ENCODE measurements at regions not wholly inside any gene's neighbourhood (a gene's known extent, or its start where the extent isn't known, plus 50 kb on each side); places are given as distances from the start of the nearest gene placed in this dataset.

GRCh38 chr12:13701502-13701901 is 279.9 kb downstream of the GRIN2B start:
- TF ChIP-seq FOXP2 (optimal IDR thresholded peaks at IDR 0.05; ENCODE audit: borderline replicate concordance, extremely low read depth, extremely low read length, insufficient read depth) (no peak), POLR2AphosphoS5 (IDR thresholded peaks at IDR 0.05; ENCODE audit: low read depth, low read length) (no peak), TAF1 (IDR thresholded peaks at IDR 0.05; ENCODE audit: borderline replicate concordance, insufficient read depth, low read length) (no peak), SIN3A (IDR thresholded peaks at IDR 0.05; ENCODE audit: borderline replicate concordance, insufficient read depth, low read length) (no peak)
- TF ChIP-seq, protein P1, sequence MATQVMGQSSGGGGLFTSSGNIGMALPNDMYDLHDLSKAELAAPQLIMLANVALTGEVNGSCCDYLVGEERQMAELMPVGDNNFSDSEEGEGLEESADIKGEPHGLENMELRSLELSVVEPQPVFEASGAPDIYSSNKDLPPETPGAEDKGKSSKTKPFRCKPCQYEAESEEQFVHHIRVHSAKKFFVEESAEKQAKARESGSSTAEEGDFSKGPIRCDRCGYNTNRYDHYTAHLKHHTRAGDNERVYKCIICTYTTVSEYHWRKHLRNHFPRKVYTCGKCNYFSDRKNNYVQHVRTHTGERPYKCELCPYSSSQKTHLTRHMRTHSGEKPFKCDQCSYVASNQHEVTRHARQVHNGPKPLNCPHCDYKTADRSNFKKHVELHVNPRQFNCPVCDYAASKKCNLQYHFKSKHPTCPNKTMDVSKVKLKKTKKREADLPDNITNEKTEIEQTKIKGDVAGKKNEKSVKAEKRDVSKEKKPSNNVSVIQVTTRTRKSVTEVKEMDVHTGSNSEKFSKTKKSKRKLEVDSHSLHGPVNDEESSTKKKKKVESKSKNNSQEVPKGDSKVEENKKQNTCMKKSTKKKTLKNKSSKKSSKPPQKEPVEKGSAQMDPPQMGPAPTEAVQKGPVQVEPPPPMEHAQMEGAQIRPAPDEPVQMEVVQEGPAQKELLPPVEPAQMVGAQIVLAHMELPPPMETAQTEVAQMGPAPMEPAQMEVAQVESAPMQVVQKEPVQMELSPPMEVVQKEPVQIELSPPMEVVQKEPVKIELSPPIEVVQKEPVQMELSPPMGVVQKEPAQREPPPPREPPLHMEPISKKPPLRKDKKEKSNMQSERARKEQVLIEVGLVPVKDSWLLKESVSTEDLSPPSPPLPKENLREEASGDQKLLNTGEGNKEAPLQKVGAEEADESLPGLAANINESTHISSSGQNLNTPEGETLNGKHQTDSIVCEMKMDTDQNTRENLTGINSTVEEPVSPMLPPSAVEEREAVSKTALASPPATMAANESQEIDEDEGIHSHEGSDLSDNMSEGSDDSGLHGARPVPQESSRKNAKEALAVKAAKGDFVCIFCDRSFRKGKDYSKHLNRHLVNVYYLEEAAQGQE (IDR thresholded peaks at IDR 0.05; ENCODE audit: insufficient read depth in 1 of 2, low read depth in 2 of 2, low read length in 2 of 2): no peak

- TF ChIP-seq FOXP2 (optimal IDR thresholded peaks at IDR 0.05; ENCODE audit: borderline replicate concordance, extremely low read depth, extremely low read length, insufficient read depth) (no peak), SIN3A (IDR thresholded peaks at IDR 0.05; ENCODE audit: borderline replicate concordance, insufficient read depth, low read length) (no peak), TAF1 (IDR thresholded peaks at IDR 0.05; ENCODE audit: borderline replicate concordance, insufficient read depth, low read length) (no peak), POLR2AphosphoS5 (IDR thresholded peaks at IDR 0.05; ENCODE audit: low read depth, low read length) (no peak)
- TF ChIP-seq, protein P1 (IDR thresholded peaks at IDR 0.05; ENCODE audit: insufficient read depth in 1 of 2, low read depth in 2 of 2, low read length in 2 of 2): no peak
Measured at GRCh38 chr12:13697973-13698372, 283.4 kb downstream of the GRIN2B start.

DNA sequence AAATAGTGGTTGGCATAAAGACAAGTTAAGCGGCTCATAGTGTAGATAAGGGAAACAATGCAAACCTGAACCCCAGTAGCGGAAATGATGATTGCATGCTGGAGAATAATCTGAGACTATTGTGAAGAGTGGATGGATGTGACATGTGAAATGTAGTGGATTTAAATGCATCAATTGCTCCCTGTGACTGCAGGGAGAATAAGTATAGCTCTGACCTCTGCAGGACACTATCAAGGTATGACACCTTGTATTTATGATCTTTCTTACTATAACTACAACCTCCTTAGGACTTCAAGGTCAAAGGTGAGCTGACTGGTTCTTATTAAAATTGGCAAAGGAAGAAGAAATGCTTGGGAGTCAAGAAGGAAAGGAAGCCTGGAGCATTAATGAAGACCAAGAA is 285.6 kb downstream of the GRIN2B start:
- TF ChIP-seq SIN3A (IDR thresholded peaks at IDR 0.05; ENCODE audit: borderline replicate concordance, insufficient read depth, low read length) (no peak), TAF1 (IDR thresholded peaks at IDR 0.05; ENCODE audit: borderline replicate concordance, insufficient read depth, low read length) (no peak), FOXP2 (optimal IDR thresholded peaks at IDR 0.05; ENCODE audit: borderline replicate concordance, extremely low read depth, extremely low read length, insufficient read depth) (no peak), POLR2AphosphoS5 (IDR thresholded peaks at IDR 0.05; ENCODE audit: low read depth, low read length) (no peak)
- TF ChIP-seq, protein P1 (IDR thresholded peaks at IDR 0.05; ENCODE audit: insufficient read depth in 1 of 2, low read depth in 2 of 2, low read length in 2 of 2): no peak

- TF ChIP-seq FOXP2 (optimal IDR thresholded peaks at IDR 0.05; ENCODE audit: borderline replicate concordance, extremely low read depth, extremely low read length, insufficient read depth): no peak
- no peak for TF ChIP-seq SIN3A (IDR thresholded peaks at IDR 0.05; ENCODE audit: borderline replicate concordance, insufficient read depth, low read length)
- TF ChIP-seq, protein P1 (IDR thresholded peaks at IDR 0.05; ENCODE audit: insufficient read depth in 1 of 2, low read depth in 2 of 2, low read length in 2 of 2): no peak
Measured at GRCh38 chr12:13692332-13692731, 289.1 kb downstream of the GRIN2B start.

- TF ChIP-seq TAF1 (IDR thresholded peaks at IDR 0.05; ENCODE audit: borderline replicate concordance, insufficient read depth, low read length) (no peak), SIN3A (IDR thresholded peaks at IDR 0.05; ENCODE audit: borderline replicate concordance, insufficient read depth, low read length) (no peak), FOXP2 (optimal IDR thresholded peaks at IDR 0.05; ENCODE audit: borderline replicate concordance, extremely low read depth, extremely low read length, insufficient read depth) (no peak), POLR2AphosphoS5 (IDR thresholded peaks at IDR 0.05; ENCODE audit: low read depth, low read length) (no peak)
- TF ChIP-seq, protein P1 (IDR thresholded peaks at IDR 0.05; ENCODE audit: insufficient read depth in 1 of 2, low read depth in 2 of 2, low read length in 2 of 2): no peak
Measured at GRCh38 chr12:13691598-13691997, 289.8 kb downstream of the GRIN2B start.

All from PFSK-1 (cell line).